HepG2 (cell line): ENCODE measurements at regions not wholly inside any gene's neighbourhood (a gene's known extent, or its start where the extent isn't known, plus 50 kb on each side); places are given as distances from the start of the nearest gene placed in this dataset.

Experiments
- ARID2 ChIP-seq: sonication (generic); formaldehyde crosslinking; IDR thresholded peaks from 2 replicates; pipeline ENCODE4 v1.8.1; 2022; ENCODE audit warnings: mild to moderate bottlenecking, missing genetic modification reagents, borderline replicate concordance
- ATF7 ChIP-seq, 2 experiments: fragments of 450-650 bp in 1 of 2; sonication (generic) in 1 of 2; formaldehyde crosslinking in 1 of 2; IDR thresholded peaks; 2 replicates each; pipeline versions ENCODE4 v1.4.0 to v1.6.1; 2016 to 2020; ENCODE audit warnings: antibody characterized with exemption in 1 of 2, mild to moderate bottlenecking in 1 of 2, missing genetic modification reagents in 1 of 2
- BCL6 ChIP-seq: IDR thresholded peaks from 2 replicates; pipeline ENCODE4 v1.6.1; 2016; ENCODE audit warnings: missing genetic modification reagents, missing compliant biosample characterization
- CEBPB ChIP-seq: IDR thresholded peaks from 2 replicates; pipeline ENCODE4 v1.6.1; 2011; ENCODE audit warnings: low read depth, low read length, improper control_type of control experiment, borderline replicate concordance
- CEBPG ChIP-seq: IDR thresholded peaks from 2 replicates; pipeline ENCODE4 v1.6.1; 2016
- ELF3 ChIP-seq: IDR thresholded peaks from 2 replicates; pipeline ENCODE4 v1.6.1; 2016; ENCODE audit warnings: missing genetic modification reagents, missing compliant biosample characterization
- FOXA3 ChIP-seq: IDR thresholded peaks from 2 replicates; pipeline ENCODE4 v1.6.1; 2016; ENCODE audit warnings: missing genetic modification reagents, missing compliant biosample characterization
- HNF4A ChIP-seq: sonication (generic); formaldehyde crosslinking; IDR thresholded peaks from 2 replicates; pipeline ENCODE4 v1.4.0; 2020; ENCODE audit warnings: missing genetic modification reagents
- RARA ChIP-seq: IDR thresholded peaks from 2 replicates; pipeline ENCODE4 v1.6.1; 2016; ENCODE audit warnings: missing genetic modification reagents, missing compliant biosample characterization
- ZNF501 ChIP-seq: sonication (generic); formaldehyde crosslinking; IDR thresholded peaks from 2 replicates; pipeline ENCODE4 v1.5.1; 2020; ENCODE audit warnings: mild to moderate bottlenecking, moderate library complexity, missing genetic modification reagents
- TF ChIP-seq, protein P1 (sequence below), 2 experiments: sonication (generic) in 1 of 2; formaldehyde crosslinking in 1 of 2; IDR thresholded peaks; 2 replicates each; pipeline versions ENCODE4 v1.4.0 to v1.6.1; 2016 to 2020; ENCODE audit warnings: borderline replicate concordance in 1 of 2, low read depth in 1 of 2, mild to moderate bottlenecking in 1 of 2, missing genetic modification reagents in 1 of 2
- TF ChIP-seq, protein P2 (sequence below): IDR thresholded peaks from 2 replicates; pipeline ENCODE4 v1.6.1; 2016
- TF ChIP-seq, protein P3 (sequence below): sonication (generic); formaldehyde crosslinking; IDR thresholded peaks from 2 replicates; pipeline ENCODE4 v1.4.0; 2020; ENCODE audit warnings: missing genetic modification reagents, mild to moderate bottlenecking, borderline replicate concordance
- TF ChIP-seq, protein P4 (sequence below): sonication (generic); formaldehyde crosslinking; IDR thresholded peaks from 2 replicates; pipeline ENCODE4 v1.5.1; 2020; ENCODE audit warnings: mild to moderate bottlenecking, missing genetic modification reagents, borderline replicate concordance
- TF ChIP-seq, protein P5 (sequence below): sonication (generic); formaldehyde crosslinking; IDR thresholded peaks from 2 replicates; pipeline ENCODE4 v1.4.0; 2020; ENCODE audit warnings: missing genetic modification reagents
- TF ChIP-seq, protein P6 (sequence below): sonication (generic); formaldehyde crosslinking; IDR thresholded peaks from 2 replicates; pipeline ENCODE4 v1.8.1; 2023; ENCODE audit warnings: mild to moderate bottlenecking, moderate library complexity, missing genetic modification reagents

DNA sequence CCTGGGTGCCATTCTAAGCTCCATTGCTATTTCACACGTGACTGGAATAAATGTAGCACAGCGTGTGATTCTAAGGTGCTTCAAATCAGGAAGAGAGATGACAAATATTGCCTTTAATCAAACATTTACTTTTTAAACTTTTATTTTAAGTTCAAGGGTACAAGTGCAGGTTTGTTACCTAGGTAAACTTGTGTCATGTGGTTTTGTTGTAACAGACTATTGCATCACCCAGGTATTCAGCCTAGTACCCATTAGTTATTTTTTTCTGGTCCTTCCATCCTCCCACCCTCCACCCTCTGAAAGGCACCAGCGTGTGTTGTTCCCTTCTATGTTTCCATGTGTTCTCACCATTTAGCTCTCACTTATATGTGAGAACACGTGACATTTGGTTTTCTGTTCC lies 510.8 kb downstream of the PLOD2 start (continued):
- TF ChIP-seq, protein P1, sequence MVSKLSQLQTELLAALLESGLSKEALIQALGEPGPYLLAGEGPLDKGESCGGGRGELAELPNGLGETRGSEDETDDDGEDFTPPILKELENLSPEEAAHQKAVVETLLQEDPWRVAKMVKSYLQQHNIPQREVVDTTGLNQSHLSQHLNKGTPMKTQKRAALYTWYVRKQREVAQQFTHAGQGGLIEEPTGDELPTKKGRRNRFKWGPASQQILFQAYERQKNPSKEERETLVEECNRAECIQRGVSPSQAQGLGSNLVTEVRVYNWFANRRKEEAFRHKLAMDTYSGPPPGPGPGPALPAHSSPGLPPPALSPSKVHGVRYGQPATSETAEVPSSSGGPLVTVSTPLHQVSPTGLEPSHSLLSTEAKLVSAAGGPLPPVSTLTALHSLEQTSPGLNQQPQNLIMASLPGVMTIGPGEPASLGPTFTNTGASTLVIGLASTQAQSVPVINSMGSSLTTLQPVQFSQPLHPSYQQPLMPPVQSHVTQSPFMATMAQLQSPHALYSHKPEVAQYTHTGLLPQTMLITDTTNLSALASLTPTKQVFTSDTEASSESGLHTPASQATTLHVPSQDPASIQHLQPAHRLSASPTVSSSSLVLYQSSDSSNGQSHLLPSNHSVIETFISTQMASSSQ (IDR thresholded peaks at IDR 0.05; ENCODE audit: low read depth): peak; percentile 34; the same call in 1 of the 2 replicates
- TF ChIP-seq, protein P1 (CRISPR knock-in tag; IDR thresholded peaks at IDR 0.05; ENCODE audit: borderline replicate concordance): no peak
- TF ChIP-seq CEBPG (peak; percentile 87), BCL6 (CRISPR knock-in tag) (peak; percentile 24; the same call in 1 of the 2 replicates), ELF3 (CRISPR knock-in tag) (0 out of 2 replicates have a peak, but pooled peaks have one; percentile 10), RARA (CRISPR knock-in tag) (peak; percentile 77), CEBPB (peak; percentile 74; the same call in 1 of the 2 replicates), ARID2 (0 out of 2 replicates have a peak, but pooled peaks have one; percentile 8), ATF7 (IDR thresholded peaks at IDR 0.05) (no peak), ATF7 (CRISPR knock-in tag; IDR thresholded peaks at IDR 0.05) (no peak), FOXA3 (CRISPR knock-in tag) (peak; percentile 73), ZNF501 (CRISPR knock-in tag) (no peak), HNF4A (CRISPR knock-in tag) (peak; percentile 7; the same call in 1 of the 2 replicates)
- TF ChIP-seq, protein P2, sequence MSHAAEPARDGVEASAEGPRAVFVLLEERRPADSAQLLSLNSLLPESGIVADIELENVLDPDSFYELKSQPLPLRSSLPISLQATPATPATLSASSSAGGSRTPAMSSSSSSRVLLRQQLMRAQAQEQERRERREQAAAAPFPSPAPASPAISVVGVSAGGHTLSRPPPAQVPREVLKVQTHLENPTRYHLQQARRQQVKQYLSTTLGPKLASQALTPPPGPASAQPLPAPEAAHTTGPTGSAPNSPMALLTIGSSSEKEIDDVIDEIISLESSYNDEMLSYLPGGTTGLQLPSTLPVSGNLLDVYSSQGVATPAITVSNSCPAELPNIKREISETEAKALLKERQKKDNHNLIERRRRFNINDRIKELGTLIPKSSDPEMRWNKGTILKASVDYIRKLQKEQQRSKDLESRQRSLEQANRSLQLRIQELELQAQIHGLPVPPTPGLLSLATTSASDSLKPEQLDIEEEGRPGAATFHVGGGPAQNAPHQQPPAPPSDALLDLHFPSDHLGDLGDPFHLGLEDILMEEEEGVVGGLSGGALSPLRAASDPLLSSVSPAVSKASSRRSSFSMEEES (CRISPR knock-in tag): peak; percentile 85; the same call in 1 of the 2 replicates
- TF ChIP-seq, protein P3, sequence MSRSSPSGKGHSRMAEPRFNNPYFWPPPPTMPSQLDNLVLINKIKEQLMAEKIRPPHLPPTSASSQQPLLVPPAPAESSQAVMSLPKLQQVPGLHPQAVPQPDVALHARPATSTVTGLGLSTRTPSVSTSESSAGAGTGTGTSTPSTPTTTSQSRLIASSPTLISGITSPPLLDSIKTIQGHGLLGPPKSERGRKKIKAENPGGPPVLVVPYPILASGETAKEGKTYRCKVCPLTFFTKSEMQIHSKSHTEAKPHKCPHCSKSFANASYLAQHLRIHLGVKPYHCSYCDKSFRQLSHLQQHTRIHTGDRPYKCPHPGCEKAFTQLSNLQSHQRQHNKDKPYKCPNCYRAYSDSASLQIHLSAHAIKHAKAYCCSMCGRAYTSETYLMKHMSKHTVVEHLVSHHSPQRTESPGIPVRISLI (CRISPR knock-in tag): peak; percentile 6; the same call in 1 of the 2 replicates
- TF ChIP-seq, protein P4, sequence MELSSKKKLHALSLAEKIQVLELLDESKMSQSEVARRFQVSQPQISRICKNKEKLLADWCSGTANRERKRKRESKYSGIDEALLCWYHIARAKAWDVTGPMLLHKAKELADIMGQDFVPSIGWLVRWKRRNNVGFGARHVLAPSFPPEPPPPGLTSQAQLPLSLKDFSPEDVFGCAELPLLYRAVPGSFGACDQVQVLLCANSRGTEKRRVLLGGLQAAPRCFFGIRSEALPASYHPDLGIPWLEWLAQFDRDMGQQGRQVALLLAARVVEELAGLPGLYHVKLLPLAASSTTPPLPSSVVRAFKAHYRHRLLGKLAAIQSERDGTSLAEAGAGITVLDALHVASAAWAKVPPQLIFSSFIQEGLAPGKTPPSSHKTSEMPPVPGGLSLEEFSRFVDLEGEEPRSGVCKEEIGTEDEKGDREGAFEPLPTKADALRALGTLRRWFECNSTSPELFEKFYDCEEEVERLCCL (CRISPR knock-in tag): no peak
- TF ChIP-seq, protein P5, sequence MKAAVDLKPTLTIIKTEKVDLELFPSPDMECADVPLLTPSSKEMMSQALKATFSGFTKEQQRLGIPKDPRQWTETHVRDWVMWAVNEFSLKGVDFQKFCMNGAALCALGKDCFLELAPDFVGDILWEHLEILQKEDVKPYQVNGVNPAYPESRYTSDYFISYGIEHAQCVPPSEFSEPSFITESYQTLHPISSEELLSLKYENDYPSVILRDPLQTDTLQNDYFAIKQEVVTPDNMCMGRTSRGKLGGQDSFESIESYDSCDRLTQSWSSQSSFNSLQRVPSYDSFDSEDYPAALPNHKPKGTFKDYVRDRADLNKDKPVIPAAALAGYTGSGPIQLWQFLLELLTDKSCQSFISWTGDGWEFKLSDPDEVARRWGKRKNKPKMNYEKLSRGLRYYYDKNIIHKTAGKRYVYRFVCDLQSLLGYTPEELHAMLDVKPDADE (CRISPR knock-in tag): no peak
- TF ChIP-seq, protein P6, sequence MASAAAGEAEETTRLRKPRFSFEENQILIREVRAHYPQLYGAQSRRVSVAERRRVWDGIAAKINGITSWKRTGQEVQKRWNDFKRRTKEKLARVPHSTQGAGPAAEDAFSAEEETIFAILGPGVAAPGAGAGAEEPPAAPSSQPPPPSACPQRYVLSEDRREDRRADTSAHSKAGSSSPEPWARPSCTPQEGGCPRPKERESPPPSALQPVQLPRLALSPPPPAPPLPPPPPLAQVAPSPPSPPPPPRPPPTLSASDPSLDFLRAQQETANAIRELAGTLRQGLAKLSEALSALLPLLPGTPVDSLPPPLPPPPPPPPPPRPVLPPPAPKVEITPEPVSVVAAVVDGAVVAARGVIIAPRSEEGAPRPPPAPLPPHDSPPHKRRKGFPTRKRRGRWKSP (CRISPR knock-in tag): no peak
